ENCODE measurements at regions not wholly inside any gene's neighbourhood (a gene's known extent, or its start where the extent isn't known, plus 50 kb on each side); places are given as distances from the start of the nearest gene placed in this dataset.

GRCh38 chr11:69884751-69885150, 65.5 kb upstream of the FGF3 start:
- DNase-seq (ENCODE audit: low read depth), result no peak

GRCh38 chr11:69887330-69887729, 68.1 kb upstream of the FGF3 start:
- DNase-seq (ENCODE audit: low read depth), result no peak

GRCh38 chr11:69887841-69888427, 68.7 kb upstream of the FGF3 start:
- no peak for DNase-seq (ENCODE audit: low read depth)

- DNase-seq (ENCODE audit: low read depth), result peak; percentile 65
These were observed 69.4 kb upstream of the FGF3 start for GRCh38 chr11:69888483-69889181.

GRCh38 chr11:69889400-69890318, 70.4 kb upstream of the FGF3 start:
- no peak for DNase-seq (ENCODE audit: low read depth)

- DNase-seq (ENCODE audit: low read depth), result no peak
These were observed 71.3 kb upstream of the FGF3 start for GRCh38 chr11:69890476-69890875.

GRCh38 chr11:69891421-69892236, 72.4 kb upstream of the FGF3 start:
- DNase-seq (ENCODE audit: low read depth), result no peak

GRCh38 chr11:69892237-69892985, 73.2 kb upstream of the FGF3 start:
- DNase-seq (ENCODE audit: low read depth), result peak; percentile 10

GRCh38 chr11:69892986-69893555, 73.9 kb upstream of the FGF3 start:
- DNase-seq (ENCODE audit: low read depth), result no peak

- no peak for DNase-seq (ENCODE audit: low read depth)
These were observed 74.4 kb upstream of the FGF3 start for GRCh38 chr11:69893631-69894030.

GRCh38 chr11:69894181-69894611, 75.0 kb upstream of the FGF3 start:
- no peak for DNase-seq (ENCODE audit: low read depth)

GRCh38 chr11:69894648-69895047, 75.4 kb upstream of the FGF3 start:
- no peak for DNase-seq (ENCODE audit: low read depth)

GRCh38 chr11:69896250-69896649, 77.0 kb upstream of the FGF3 start:
- no peak for DNase-seq (ENCODE audit: low read depth)

GRCh38 chr11:69898123-69898522, 78.9 kb upstream of the FGF3 start:
- no peak for DNase-seq (ENCODE audit: low read depth)

GRCh38 chr11:69899957-69900821, 81.0 kb upstream of the FGF3 start:
- DNase-seq (ENCODE audit: low read depth), result peak; percentile 90

GRCh38 chr11:69900822-69901302, 81.6 kb upstream of the FGF3 start:
- peak; percentile 53 for DNase-seq (ENCODE audit: low read depth)

- DNase-seq (ENCODE audit: low read depth), result no peak
These were observed 83.1 kb upstream of the FGF3 start for GRCh38 chr11:69902337-69902736.

- DNase-seq (ENCODE audit: low read depth), result no peak
These were observed 84.0 kb upstream of the FGF3 start for GRCh38 chr11:69903211-69903610.
